ENCODE measurements at regions not wholly inside any gene's neighbourhood (a gene's known extent, or its start where the extent isn't known, plus 50 kb on each side); places are given as distances from the start of the nearest gene placed in this dataset.

DNA sequence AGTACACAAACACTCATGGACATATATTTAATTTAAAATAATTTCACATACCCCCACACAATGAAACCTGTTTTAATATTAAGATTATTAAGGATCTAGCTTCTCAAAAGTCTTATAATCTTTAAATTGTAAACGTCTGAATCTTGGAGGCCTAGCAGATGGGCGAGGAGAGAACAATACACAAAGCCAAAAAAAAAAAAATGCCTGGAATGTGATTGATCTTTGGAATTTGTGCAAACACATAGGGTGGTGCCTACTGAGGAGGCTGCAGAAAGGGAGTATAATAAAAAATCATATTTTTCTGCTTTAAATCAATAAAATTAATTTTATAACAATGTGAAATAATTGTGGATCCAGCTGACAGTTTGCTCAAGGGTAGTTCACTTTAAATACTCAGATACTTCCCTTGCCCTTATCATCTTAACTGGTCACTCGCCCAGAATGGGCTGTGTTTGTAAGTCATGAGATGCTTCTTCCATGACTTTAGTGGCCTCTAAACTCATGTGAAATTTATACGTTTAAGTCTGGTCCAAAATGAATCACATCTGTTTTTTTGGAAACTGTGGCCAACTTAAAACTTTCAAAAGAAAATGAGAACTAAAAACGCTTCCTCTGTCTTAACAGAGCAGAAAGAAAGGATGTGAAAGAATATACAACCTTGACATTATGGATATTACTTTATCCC is 802.8 kb upstream of the CXADR start:
- H3K4me3 ChIP-seq, result no peak overlapping the region
- H3K9me3 ChIP-seq (replicated peaks), result no peaks in the 10 kb centered on the region
- peak in 1 of 2 experiments; percentile 5 for DNase-seq (ENCODE audit: low read depth in 1 of 2, low spot score in 2 of 2)
- no peak overlapping the region for H3K27ac ChIP-seq
- H3K27me3 ChIP-seq (replicated peaks), result no peaks in the 10 kb centered on the region
- H3K36me3 ChIP-seq, result no peaks in the 10 kb centered on the region
- H3K4me1 ChIP-seq (replicated peaks), result no peaks in the 10 kb centered on the region

DNA sequence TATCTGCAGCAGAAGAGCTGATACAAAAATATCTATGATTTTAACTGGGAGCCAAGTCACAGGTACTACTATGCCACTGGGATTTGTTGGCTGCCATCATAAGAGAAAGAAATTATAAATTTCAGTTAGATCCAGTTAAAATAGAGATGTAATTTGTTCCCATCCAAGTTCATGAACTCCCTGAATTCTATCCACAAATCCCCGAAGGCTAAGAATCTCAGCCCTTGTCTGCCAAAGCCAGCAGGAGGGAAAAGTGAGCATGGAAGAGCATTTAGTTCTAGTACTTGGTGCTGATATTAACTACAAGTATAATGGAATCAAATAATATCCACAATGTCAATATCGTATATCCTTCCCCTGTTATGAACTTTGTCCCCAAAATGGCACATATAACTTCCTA is 801.1 kb upstream of the CXADR start:
- DNase-seq (ENCODE audit: low read depth in 1 of 2, low spot score in 2 of 2), result no peak
- Histone ChIP-seq H3K4me1 (replicated peaks) (no peaks in the 10 kb centered on the region), H3K36me3 (no peaks in the 10 kb centered on the region), H3K27ac (no peak overlapping the region), H3K4me3 (no peak overlapping the region), H3K9me3 (replicated peaks) (no peaks in the 10 kb centered on the region), H3K27me3 (replicated peaks) (no peaks in the 10 kb centered on the region)

DNA sequence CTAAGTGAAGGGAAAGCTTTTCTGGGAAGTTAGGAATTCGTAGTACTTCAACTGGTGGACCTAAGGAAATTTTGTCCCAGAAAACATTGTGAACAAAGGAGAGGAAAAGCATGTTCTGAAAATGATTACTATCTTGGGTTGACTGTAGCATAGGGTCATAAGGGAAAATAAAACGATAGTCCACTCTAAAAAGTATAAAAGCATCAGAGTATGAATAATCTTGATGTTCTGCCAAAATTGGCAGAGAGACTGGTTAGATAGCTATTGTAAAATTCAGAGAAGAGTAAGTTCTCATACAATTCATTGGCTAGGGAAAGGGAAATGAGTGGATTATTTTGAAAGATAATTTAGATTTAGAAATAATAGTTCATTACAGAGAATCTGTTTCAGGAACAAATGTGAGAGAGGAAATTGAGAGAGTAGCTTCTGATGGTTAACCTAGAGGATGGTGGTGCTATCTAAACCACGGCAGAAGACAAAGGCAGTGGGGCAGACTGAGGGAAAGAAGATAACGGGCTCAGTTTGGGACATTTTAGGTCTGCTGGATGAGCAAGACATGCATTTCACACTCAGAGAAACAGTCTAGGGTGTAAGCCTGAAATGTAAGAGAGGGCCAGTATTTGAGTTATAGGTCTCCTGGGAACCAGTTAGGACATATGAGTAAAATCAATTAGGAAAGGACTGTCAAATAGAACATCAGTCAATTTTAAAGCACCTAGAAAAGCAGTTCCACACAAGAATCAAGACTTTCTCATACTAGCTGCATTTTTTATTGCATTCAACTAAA is 799.3 kb upstream of the CXADR start:
- no peaks in the 10 kb centered on the region for H3K4me1 ChIP-seq (replicated peaks)
- H3K27me3 ChIP-seq (replicated peaks), result no peaks in the 10 kb centered on the region
- no peak for DNase-seq (ENCODE audit: low read depth in 1 of 2, low spot score in 2 of 2)
- H3K9me3 ChIP-seq (replicated peaks), result no peaks in the 10 kb centered on the region
- H3K4me3 ChIP-seq, result no peak overlapping the region
- no peak overlapping the region for H3K27ac ChIP-seq
- no peaks in the 10 kb centered on the region for H3K36me3 ChIP-seq

DNA sequence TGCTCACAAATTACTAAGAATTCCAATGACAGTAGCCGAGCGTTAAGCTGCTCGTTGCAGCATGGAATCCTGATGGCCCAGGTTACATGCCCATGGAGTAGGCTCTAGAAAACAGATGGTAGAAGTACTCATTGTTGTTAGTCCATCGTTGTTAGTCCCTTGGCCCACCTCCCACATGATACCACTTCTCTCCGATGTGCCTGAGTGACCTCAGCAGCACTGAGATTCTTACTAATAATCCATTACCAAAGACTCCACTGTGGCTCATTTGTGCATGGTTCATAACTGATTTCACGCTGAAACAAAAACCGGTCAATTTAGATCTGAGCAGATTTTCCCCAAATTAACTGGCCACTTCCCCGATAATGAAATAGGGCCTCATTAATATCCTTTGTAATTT is 772.3 kb upstream of the CXADR start:
- no peak for DNase-seq (ENCODE audit: low read depth in 1 of 2, low spot score in 2 of 2)
- no peak overlapping the region for H3K4me3 ChIP-seq
- no peak overlapping the region for H3K27ac ChIP-seq
- H3K36me3 ChIP-seq, result no peaks in the 10 kb centered on the region
- no peaks in the 10 kb centered on the region for H3K4me1 ChIP-seq (replicated peaks)
- no peaks in the 10 kb centered on the region for H3K27me3 ChIP-seq (replicated peaks)
- H3K9me3 ChIP-seq (replicated peaks), result no peaks in the 10 kb centered on the region

DNA sequence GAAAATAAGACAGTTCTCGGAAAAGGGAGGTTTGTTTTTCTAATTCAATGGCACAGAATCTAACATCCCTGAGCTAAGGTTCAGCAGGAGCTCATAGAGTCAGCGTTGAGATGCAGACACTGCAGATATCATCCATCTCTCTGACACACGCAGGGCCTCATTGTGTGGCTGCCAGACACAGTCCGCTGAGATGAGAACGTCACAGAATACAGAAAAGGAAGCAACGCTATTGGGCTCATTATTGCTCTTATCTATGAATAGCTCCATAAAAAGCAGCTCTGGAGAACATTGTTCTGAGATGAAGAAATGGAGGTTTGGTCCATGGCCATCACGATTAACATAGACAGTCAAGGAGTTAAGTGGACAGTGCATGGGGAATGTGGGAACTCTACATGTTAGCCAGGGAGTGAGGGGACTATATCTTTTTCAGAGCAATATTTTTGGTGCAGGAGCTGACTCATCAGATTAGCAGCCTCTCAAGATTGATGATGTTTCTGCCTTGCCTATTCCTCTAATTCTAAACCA is 771.6 kb upstream of the CXADR start:
- no peak for DNase-seq (ENCODE audit: low read depth in 1 of 2, low spot score in 2 of 2)
- no peaks in the 10 kb centered on the region for H3K27me3 ChIP-seq (replicated peaks)
- H3K9me3 ChIP-seq (replicated peaks), result no peaks in the 10 kb centered on the region
- H3K4me3 ChIP-seq, result no peak overlapping the region
- H3K36me3 ChIP-seq, result no peaks in the 10 kb centered on the region
- no peak overlapping the region for H3K27ac ChIP-seq
- H3K4me1 ChIP-seq (replicated peaks), result no peaks in the 10 kb centered on the region

DNA sequence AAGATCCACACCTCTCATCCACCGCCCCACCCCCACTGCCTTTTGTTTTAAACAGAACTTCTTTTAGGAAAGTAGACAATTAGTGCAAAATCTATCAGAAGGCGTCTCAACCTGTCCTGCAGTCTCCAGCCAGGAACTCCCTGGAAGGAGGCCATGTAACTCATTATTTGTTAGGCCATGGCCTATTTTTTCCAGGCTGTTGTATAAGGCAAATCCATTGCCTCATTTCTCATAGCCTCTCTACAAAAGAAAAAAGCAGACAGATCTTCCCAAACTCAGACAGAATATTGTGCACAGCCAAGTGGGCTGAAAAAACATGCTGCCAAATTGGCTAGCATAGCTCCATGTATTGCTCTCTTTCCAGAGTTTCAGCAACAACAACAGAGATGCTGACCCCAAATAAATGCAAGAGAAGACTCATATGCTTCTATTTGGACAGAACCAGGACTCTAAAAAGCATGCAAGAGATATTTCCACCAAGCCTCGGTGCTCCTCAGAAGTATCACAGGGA is 770.7 kb upstream of the CXADR start:
- Histone ChIP-seq H3K27me3 (replicated peaks) (no peaks in the 10 kb centered on the region), H3K9me3 (replicated peaks) (no peaks in the 10 kb centered on the region), H3K4me1 (replicated peaks) (no peaks in the 10 kb centered on the region), H3K27ac (no peak overlapping the region), H3K36me3 (no peaks in the 10 kb centered on the region), H3K4me3 (no peak overlapping the region)
- DNase-seq (ENCODE audit: low read depth in 1 of 2, low spot score in 2 of 2), result no peak

DNA sequence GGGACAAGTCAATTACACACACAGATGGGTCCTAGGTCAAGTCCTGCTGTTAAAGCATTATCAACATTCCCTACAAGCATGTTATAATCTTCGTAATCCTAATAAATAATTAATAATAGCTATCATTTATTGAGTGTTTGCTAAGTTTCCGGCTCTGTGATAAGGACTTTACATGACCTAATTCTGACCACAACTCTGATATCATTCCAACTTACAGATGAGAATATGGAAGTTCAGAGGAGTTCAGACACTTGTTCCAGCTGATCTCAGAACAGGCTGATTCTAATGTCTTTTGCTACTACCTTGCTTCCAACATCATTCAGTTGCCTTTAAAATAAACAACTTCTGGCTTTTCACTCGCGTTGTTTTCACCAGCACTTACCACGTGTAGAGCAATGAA is 770.1 kb upstream of the CXADR start:
- H3K36me3 ChIP-seq, result no peaks in the 10 kb centered on the region
- no peak for DNase-seq (ENCODE audit: low read depth in 1 of 2, low spot score in 2 of 2)
- no peaks in the 10 kb centered on the region for H3K9me3 ChIP-seq (replicated peaks)
- no peaks in the 10 kb centered on the region for H3K4me1 ChIP-seq (replicated peaks)
- no peak overlapping the region for H3K4me3 ChIP-seq
- no peak overlapping the region for H3K27ac ChIP-seq
- H3K27me3 ChIP-seq (replicated peaks), result no peaks in the 10 kb centered on the region

DNA sequence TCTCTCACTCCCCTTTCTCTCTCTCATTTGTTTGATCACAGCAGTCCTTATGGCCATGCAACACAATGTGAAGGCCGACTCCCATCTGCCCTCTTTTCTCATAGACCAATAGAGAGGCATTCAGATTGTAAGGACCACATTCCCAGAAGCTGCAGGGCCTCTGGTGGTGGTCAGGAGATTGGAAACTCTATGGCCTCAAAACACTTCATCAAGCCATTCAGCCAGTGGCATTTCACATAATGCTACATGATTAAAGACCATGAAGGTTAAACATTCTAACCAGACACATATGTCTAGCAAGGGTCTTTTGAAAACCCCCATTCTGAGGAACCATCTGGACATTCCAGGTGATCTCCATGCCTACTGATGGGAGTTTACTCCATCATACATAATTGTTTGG is 769.5 kb upstream of the CXADR start:
- DNase-seq (ENCODE audit: low read depth in 1 of 2, low spot score in 2 of 2), result no peak

DNA sequence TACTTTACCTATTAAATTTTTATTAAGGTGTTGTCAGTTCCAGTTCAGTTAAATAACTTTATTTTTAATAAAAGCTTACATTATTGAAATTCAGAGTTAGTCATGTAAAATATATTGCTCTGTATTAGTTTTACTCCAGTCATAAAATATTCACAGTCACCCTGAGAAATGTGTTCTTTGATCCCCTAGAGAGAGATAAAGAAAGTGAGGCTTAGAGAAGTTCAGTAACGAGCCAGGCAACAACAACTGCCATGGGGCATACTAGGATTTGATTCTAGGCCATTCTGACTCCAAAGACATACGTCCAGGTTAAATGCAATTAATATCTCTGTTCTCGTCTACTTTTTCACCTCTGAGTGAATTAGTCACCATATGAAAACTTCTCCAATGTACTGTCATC is 761.9 kb upstream of the CXADR start:
- no peak overlapping the region for H3K27ac ChIP-seq
- H3K36me3 ChIP-seq, result no peaks in the 10 kb centered on the region
- H3K4me3 ChIP-seq, result no peak overlapping the region
- no peak for DNase-seq (ENCODE audit: low read depth in 1 of 2, low spot score in 2 of 2)
- no peaks in the 10 kb centered on the region for H3K27me3 ChIP-seq (replicated peaks)
- H3K4me1 ChIP-seq (replicated peaks), result no peaks in the 10 kb centered on the region
- H3K9me3 ChIP-seq (replicated peaks), result no peaks in the 10 kb centered on the region

More for the DNA sequence above, 769.5 kb upstream of the CXADR start:
- H3K4me1 ChIP-seq (replicated peaks), result no peaks in the 10 kb centered on the region
- H3K27ac ChIP-seq, result no peak overlapping the region
- no peaks in the 10 kb centered on the region for H3K9me3 ChIP-seq (replicated peaks)
- no peaks in the 10 kb centered on the region for H3K27me3 ChIP-seq (replicated peaks)
- H3K36me3 ChIP-seq, result no peaks in the 10 kb centered on the region
- H3K4me3 ChIP-seq, result no peak overlapping the region

DNA sequence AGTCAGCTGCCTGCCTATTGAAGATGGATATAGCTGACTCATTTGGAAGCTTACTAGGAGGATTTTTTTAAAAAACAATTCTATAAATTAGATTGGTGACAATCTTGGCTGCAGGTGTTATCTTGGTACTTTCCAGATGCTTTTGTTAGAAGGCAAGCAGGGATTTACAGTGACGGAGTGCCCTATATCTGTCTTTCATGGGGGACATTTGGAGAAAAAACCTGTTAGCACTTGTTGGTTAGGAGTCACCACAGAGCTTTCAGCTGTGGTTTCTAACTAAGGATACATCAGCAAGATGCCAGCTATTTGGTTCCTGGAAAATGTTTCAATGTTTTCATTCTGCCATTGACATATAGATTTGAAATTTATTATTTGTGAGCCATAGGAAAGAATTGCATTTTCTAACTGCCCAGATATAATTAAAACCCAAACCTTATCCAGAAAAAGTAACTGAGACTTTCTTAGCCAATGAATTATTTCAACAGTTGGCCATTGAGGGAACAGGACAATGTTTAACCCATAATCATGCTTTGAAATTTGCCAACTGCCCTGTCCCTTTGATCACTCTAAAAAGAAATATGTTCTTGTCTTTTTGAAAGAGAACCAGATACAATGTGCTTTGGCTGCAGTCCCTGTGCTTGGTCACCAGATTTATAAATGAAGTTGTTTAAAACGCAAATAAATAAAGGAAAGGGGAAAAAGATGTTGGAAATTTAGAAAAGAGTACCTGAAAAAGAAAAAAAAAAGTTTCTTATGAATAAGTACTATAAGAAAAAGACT is 761.0 kb upstream of the CXADR start:
- DNase-seq (ENCODE audit: low read depth in 1 of 2, low spot score in 2 of 2), result no peak
- H3K36me3 ChIP-seq, result no peaks in the 10 kb centered on the region
- H3K27me3 ChIP-seq (replicated peaks), result no peaks in the 10 kb centered on the region
- no peaks in the 10 kb centered on the region for H3K9me3 ChIP-seq (replicated peaks)
- H3K27ac ChIP-seq, result no peak overlapping the region
- H3K4me1 ChIP-seq (replicated peaks), result no peaks in the 10 kb centered on the region
- no peak overlapping the region for H3K4me3 ChIP-seq

DNA sequence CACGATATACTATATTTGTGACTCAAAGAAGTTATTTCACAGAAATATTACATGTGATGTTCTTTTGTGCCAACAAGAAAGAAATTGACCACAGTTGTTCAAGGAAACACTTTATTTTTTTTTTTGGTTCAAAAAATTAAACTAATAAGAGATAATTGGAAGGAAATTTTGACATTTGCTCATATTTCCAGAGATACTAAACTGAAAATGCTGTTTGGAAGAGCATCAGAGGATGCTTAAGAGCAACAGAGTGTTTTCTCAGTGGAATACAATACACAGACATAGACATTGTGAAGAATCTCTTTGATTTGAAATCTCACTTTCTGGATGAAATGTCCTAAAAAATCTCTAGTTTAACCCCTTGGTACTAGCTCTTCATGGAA is 760.4 kb upstream of the CXADR start:
- Histone ChIP-seq H3K4me1 (replicated peaks) (no peaks in the 10 kb centered on the region), H3K4me3 (no peak overlapping the region), H3K27me3 (replicated peaks) (no peaks in the 10 kb centered on the region), H3K36me3 (no peaks in the 10 kb centered on the region), H3K9me3 (replicated peaks) (no peaks in the 10 kb centered on the region), H3K27ac (no peak overlapping the region)
- DNase-seq (ENCODE audit: low read depth in 1 of 2, low spot score in 2 of 2), result no peak

DNA sequence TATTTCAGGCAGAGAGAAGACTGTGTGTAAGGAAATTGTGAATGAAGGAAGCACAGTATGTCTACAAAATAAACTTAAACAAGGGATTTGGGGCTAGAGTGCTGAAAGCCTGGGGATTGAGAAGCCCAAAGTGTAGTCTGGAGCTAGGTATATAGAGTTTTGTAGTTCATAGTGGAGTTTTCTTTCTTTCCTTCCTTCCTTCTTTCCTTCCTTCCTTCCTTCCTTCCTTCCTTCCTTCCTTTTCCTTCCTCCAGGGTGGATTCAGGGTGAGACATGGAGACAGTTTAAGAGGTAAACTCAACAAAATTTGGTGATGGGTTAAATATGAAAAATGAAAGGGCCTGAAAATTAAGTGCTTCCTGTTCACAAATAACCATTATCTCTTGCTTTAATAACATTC is 757.8 kb upstream of the CXADR start:
- Histone ChIP-seq H3K4me1 (replicated peaks) (no peaks in the 10 kb centered on the region), H3K36me3 (no peaks in the 10 kb centered on the region), H3K9me3 (replicated peaks) (no peaks in the 10 kb centered on the region), H3K27me3 (replicated peaks) (no peaks in the 10 kb centered on the region), H3K27ac (no peak overlapping the region), H3K4me3 (no peak overlapping the region)
- no peak for DNase-seq (ENCODE audit: low read depth in 1 of 2, low spot score in 2 of 2)

DNA sequence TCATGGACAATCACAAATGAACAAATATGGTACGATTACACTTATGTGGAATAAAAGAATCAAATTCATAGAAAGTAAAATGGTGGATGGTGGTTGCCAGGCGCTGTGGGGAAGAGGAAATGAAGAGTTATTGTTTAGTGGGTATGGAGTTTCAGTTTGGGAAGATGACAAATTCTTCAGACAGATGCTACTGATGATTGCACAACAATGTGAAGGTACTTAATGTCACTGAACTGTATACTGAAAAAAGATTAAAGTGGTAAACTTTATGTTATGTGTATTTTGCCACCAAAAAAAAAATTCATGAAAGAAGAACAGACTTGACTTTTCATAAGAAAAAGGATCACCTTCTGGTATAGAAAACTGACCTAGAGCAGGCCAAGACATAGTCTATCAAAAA is 745.6 kb upstream of the CXADR start:
- DNase-seq (ENCODE audit: low read depth in 1 of 2, low spot score in 2 of 2), result no peak
- H3K4me3 ChIP-seq, result no peak overlapping the region
- no peaks in the 10 kb centered on the region for H3K4me1 ChIP-seq (replicated peaks)
- no peaks in the 10 kb centered on the region for H3K36me3 ChIP-seq
- no peak overlapping the region for H3K27ac ChIP-seq
- no peaks in the 10 kb centered on the region for H3K27me3 ChIP-seq (replicated peaks)
- H3K9me3 ChIP-seq (replicated peaks), result no peaks in the 10 kb centered on the region

DNA sequence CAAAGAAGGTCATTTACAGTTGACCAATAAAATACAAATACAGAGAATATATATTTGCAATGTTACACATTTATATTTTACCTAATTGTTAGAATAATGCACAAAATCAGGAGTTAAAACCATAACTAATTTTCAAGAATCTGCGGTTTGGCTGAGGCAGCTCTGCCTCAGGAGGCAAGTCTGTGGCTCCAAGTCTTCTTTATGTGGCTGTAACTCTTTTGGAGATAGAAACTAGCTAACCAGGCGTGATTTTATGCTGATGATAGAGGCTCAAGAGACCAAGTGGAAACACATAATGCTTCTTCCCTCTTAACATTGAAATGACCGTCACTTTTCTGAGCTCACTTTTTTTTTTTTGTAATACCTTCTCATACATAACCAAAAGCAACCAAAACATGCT is 744.7 kb upstream of the CXADR start:
- no peaks in the 10 kb centered on the region for H3K27me3 ChIP-seq (replicated peaks)
- peaks cover 8% of the 10 kb centered on the region for H3K4me1 ChIP-seq (replicated peaks)
- no peak overlapping the region for H3K4me3 ChIP-seq
- no peak overlapping the region for H3K27ac ChIP-seq
- H3K9me3 ChIP-seq (replicated peaks), result no peaks in the 10 kb centered on the region
- no peaks in the 10 kb centered on the region for H3K36me3 ChIP-seq
- no peak for DNase-seq (ENCODE audit: low read depth in 1 of 2, low spot score in 2 of 2)
